PFSK-1 (cell line): ENCODE measurements at regions not wholly inside any gene's neighbourhood (a gene's known extent, or its start where the extent isn't known, plus 50 kb on each side); places are given as distances from the start of the nearest gene placed in this dataset.

Experiments
- FOXP2 ChIP-seq: optimal IDR thresholded peaks from 2 replicates; pipeline ENCODE3; 2011; ENCODE audit warnings: borderline replicate concordance, control low read depth, inconsistent platforms; ENCODE audit not compliant: insufficient read depth; ENCODE audit errors: extremely low read length, extremely low read depth
- POLR2AphosphoS5 ChIP-seq: IDR thresholded peaks from 2 replicates; pipeline ENCODE4 v1.6.1; 2012; ENCODE audit warnings: low read depth, mild to moderate bottlenecking, control low read depth, low read length, moderate library complexity
- REST ChIP-seq, 2 experiments: IDR thresholded peaks; 2 replicates each; pipeline versions ENCODE4 v1.6.1 to v1.8.0; 2011 to 2012; ENCODE audit warnings: low read depth in 2 of 2, low read length in 2 of 2, control low read depth in 1 of 2, inconsistent platforms in 1 of 2, mild to moderate bottlenecking in 1 of 2, moderate library complexity in 1 of 2; ENCODE audit not compliant: insufficient read depth in 1 of 2
- SIN3A ChIP-seq: IDR thresholded peaks from 2 replicates; pipeline ENCODE4 v1.6.1; 2012; ENCODE audit warnings: mild to moderate bottlenecking, low read length, moderate library complexity, borderline replicate concordance; ENCODE audit not compliant: insufficient read depth
- TAF1 ChIP-seq: IDR thresholded peaks from 2 replicates; pipeline ENCODE4 v1.6.1; 2012; ENCODE audit warnings: low read length, control low read depth, borderline replicate concordance; ENCODE audit not compliant: insufficient read depth

- no peak for TF ChIP-seq FOXP2
- TF ChIP-seq SIN3A: no peak
- no peak for TF ChIP-seq POLR2AphosphoS5
- TF ChIP-seq TAF1: no peak
- TF ChIP-seq REST (IDR thresholded peaks at IDR 0.05; ENCODE audit: insufficient read depth in 1 of 2, low read depth in 2 of 2, low read length in 2 of 2): no peak
These were observed 150.7 kb downstream of the BRD1 start for GRCh38 chr22:49676783-49677494.

- TF ChIP-seq FOXP2 (no peak), SIN3A (no peak), TAF1 (no peak), POLR2AphosphoS5 (no peak), REST (IDR thresholded peaks at IDR 0.05; ENCODE audit: insufficient read depth in 1 of 2, low read depth in 2 of 2, low read length in 2 of 2) (no peak)
These were observed 151.4 kb downstream of the BRD1 start for GRCh38 chr22:49676230-49676629.

GRCh38 chr22:49674479-49675050 is 153.1 kb downstream of the BRD1 start:
- no peak for TF ChIP-seq REST (IDR thresholded peaks at IDR 0.05; ENCODE audit: insufficient read depth in 1 of 2, low read depth in 2 of 2, low read length in 2 of 2)
- TF ChIP-seq SIN3A: no peak
- no peak for TF ChIP-seq FOXP2
- no peak for TF ChIP-seq TAF1
- TF ChIP-seq POLR2AphosphoS5: no peak

- no peak for TF ChIP-seq POLR2AphosphoS5
- no peak for TF ChIP-seq REST (IDR thresholded peaks at IDR 0.05; ENCODE audit: insufficient read depth in 1 of 2, low read depth in 2 of 2, low read length in 2 of 2)
- no peak for TF ChIP-seq TAF1
- TF ChIP-seq FOXP2: no peak
- TF ChIP-seq SIN3A: no peak
These were observed 154.6 kb downstream of the BRD1 start for GRCh38 chr22:49673048-49673447.
